GM21786 (cell line): ENCODE measurements at regions not wholly inside any gene's neighbourhood (a gene's known extent, or its start where the extent isn't known, plus 50 kb on each side); places are given as distances from the start of the nearest gene placed in this dataset.
"Not testable (repeated sequence)": the region's sequence is repeated elsewhere in the genome, so short reads cannot be mapped to it uniquely, and the experiment has no call there.

Experiments
- ATAC-seq: cut with Tn5 transposase; IDR thresholded peaks from one replicate; pipeline ENCODE4 v1.9.1; 2021; ENCODE audit not compliant: unreplicated experiment

DNA sequence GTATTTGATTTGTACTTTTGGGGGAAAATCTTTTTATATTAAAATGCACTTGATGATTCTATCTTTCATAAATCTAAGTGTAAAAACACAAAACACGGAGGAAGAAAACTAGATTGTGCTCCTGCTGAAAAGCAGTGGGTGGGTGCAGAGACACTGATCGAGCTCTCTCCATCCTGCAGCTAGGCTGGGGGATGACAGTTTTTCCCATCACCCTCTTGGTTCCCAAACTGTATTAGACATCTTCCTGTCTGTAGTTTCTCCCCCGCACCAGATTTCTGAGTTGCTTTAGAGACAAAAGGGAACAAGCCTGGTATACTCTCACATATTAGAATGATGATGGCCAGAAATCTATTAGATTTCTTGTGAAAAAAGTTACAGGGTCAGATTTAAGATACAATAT lies 99.6 kb downstream of the FAM114A2 start:
- ATAC-seq, result no peak

DNA sequence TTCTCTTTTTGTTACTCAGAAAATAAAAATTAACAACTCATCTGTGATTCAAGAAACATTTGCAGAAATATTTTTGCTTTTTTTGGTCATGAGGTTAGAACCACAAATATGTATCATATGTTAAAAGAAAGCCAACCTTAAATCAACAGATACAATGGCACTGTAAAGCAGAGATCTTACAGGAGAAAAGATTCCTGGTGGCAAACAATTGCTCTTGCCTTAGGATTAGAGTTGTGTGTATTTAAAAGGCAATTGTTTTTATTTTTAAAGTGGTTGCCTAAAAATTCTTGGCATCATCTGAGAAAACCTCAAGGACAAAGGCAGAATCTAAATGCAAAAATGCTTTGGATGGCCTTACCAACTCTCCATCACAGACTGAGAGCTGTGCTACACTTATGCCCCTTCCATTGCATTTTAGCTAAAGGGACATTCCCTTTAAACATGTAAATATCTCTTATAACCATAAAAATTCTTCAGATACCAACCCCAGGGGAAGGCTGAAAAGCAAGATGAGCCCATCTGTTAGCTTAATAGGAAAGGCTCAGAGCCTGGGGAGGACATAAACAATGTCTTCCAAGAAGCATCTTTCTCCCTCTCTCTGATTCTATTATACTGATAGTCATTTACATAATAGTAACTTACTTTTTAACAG lies 100.4 kb downstream of the FAM114A2 start:
- no peak for ATAC-seq

DNA sequence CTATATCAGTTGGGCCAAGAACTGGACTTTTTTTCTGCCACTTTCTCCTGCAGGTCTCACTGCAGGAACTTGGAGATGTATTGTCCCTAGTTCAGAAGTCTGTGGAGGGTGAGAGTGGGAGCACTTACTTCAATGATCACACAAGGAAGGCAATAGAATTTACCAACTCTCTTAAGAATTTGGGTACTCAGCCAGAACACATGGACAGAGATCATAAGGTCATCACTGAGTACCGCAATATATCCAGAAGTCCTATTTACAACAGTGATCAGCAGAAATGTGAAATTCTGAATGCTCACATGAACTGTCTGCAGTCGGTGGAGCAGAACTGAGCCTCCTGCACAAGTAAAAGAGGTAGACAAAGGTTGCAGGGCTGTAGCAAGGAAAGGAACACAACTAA lies 101.0 kb downstream of the FAM114A2 start:
- no peak for ATAC-seq

DNA sequence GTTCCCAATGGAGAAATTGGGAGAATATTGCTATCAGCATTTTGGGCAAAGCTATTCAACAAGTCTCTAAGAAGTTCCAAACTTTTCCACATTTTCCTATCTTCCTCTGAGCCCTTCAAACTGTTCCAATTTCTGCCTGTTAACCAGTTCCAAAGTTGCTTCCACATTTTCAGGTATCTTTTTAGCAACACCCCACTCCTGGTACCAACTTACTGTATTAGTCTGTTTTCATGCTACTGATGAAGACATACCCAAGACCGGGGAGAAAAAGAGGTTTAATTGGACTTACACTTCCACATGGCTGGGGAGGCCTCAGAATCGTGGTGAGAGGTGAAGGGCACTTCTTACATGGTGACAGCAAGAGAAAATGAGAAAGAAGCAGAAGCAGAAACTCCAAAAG lies 103.6 kb downstream of the FAM114A2 start:
- not testable (repeated sequence) for ATAC-seq

DNA sequence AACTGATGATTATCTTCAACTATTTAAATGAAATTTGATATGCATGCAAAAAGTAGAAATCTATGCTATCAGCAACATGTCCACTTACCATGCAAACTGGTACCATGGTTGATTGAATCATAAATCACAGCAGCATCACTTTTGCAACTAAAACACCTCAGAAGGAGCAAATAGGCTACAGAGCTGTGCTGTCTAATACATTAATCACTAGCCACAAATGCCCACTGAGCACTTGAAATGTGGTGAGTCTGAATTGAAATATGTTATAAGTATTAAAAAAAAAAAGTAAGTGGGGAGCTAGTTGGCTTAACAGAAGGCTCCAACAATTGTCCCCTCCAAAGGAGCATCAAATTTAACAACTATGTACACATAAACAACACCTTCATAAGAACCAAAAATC lies 112.5 kb downstream of the FAM114A2 start:
- no peak for ATAC-seq

DNA sequence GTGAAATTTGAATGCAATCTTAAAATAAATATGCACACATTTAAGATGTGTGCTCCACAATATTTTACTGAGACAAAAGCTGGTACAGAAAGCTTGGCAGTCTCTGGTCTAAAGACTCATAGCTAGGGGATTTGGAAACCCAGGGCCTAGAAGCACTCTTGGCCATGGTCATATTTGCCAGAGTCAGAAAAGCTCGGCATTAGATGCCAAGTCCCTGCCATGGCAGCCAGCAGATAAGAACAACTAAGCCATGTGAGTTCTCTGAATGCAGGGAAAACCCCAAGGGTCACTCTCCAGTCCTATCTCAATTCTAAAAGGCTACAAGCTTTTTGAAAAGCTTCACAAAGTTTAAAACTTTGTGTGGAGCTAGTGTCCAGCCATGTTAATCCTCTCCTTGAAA lies 119.5 kb downstream of the FAM114A2 start:
- ATAC-seq, result no peak

DNA sequence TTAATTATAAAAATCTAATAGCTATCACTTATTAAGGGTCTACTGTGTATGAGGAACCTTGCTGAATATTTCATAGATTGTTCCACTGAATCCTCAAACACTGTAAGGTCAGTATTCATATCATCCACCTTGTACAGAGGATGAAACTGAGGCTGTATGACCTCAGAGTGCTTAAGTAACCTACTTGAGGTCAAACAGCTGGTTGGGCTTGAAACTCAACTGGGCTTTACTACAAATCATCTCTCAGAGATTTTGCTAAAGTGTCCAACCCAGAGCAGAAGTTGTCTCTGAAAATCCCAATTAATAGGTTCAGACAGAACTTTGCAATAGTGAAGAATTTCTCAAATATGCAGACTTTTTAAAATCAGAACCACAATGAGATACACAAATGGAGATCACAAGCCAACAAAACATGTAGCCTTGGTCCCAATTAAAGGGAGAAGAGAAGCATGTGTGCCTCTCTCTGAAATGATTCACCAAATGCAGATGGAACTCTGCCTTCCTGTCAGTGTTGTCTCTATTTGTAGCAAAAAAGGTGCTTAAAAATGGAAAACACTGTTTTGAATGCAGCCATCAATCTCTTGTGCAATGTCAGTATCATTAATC lies 131.4 kb downstream of the FAM114A2 start:
- no peak for ATAC-seq

DNA sequence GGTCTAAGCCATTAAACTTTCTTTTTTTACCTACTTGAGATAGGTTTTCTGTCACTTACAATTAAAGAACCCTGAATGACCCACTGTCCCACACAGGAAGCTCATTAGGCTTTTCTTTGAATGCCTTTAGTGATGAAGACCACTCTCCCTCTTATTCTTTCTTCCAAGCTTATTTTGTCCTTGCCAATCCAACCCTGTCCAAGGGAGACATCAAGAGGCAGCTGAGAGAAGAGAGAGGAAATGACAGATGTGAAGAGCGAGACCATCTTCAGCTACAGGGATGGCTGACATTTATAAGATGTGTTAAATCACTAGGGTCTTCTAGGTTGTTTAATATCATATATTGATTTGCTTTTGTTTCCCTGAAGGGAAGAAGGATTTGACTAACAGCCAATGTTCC lies 133.5 kb downstream of the FAM114A2 start:
- no peak for ATAC-seq

DNA sequence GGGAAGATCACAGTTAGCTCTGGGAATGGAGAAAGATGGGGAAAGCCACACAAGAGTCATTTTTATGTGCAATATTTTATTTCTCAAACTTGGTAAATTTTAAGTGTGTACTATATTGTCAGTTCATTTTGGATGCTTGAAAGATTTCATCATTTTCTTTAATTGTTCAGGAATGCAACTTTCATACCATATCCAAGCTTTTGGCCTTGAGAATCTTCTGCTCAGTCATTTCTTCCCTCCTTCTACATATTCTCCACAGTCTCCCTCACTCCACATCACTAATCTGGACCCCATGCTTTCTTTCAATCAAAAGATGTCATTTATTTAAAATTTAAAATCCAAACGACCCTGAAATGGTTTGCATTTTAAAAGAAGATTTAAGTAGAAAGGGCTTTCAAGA lies 135.4 kb downstream of the FAM114A2 start:
- no peak for ATAC-seq

DNA sequence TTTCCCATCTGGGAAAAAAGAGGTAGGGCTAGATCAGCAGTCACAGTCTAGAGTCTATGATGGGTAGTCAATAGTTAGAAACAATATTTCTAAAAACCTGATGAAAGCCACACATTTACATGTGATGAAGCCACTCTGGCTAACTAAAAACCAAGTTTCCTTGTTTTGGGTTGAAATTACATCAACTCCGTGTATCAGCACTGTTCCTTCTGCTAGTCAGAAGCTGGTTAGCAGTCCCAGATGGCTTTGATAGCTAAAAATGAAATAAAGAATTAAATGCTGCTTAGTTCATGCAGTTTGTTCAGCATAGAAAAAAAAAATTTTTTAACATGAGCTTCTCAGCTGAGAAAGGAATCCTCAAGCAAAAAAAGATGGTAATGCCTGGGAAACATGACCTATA lies 136.7 kb downstream of the FAM114A2 start:
- no peak for ATAC-seq

DNA sequence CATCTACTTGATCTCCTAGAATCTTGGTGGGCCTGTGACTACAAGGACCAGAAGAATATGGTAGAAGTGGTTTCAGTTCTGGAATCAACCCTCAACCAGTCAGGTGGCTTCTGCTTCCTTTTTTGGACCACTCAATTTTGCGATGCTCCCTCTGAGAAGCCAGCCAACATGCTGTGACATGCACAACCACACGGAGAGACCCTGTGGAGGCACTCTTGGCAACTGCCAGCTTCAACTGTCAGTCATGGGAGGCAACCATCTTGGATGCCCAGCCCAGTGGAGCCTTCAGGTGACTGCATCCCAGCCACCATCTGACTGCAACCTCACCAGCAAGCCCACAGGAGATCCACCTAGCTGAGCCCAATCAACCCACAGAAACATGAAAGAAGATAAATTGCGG lies 137.3 kb downstream of the FAM114A2 start:
- no peak for ATAC-seq

DNA sequence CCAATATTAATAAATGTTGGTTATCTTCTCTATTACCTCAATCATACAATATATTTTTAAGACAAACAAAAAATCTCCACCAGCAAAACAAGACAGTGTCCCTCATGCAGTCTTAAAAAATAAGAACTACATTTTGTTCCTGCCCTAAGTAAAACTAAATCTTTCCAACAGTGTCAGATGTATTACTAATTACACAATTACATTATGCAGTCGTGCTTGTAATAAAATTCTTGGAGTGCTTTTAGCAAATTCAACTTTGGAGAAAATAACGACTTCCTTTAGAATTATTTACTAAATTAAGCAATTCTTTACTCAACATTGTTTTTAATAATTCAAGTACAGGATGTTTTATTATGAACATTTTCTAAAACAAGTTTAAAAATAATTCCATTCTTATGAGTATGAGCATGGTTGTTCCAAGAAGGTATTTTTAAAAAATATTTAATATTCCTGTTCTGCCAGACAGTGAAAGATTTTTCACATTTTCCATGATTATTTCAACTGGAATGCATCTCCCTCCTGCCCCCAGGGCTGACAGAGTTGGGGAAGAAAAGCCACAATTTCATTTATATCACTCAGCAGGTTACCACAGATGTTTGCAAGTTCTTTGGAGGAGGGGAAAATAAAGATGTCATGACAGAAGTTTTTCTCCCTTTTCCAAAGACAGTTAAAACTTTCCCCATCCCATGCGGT lies 137.9 kb downstream of the FAM114A2 start:
- no peak for ATAC-seq

DNA sequence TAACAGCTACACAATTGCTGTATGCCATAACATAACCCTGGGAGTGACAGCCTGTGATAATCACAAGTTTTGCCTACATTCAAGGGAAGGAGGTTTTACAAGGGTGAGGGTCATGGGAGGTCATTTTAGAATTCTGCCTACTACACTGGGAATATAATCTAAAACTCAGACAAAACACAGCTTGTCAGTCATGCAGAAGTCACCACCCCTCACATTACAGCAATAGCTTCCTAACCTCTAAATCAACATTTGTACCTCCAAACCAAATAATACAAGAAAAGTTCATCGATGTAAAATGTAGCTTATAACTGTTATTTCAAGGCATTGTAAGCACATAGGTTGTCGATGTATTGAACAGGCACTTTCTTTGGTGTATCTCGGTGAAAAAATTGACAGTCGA lies 139.0 kb downstream of the FAM114A2 start:
- no peak for ATAC-seq

DNA sequence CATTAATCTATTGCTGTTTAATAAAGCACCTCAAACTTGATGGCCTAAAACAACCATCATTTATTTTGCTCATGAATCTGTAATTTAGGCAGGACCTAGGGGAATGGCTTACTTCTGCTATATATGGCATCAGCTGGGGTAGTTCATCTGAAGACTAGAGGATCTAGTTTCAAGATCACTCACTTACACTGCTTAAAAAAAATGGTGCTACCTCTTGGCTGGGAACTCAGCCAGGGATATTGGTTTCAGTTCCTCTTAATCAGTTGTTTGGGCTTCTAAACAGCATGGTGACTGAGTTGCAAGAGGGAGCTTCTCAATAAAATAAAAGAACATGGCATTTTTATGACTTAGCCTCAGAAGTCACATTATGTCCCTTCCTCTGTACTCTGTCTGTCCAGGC lies 142.0 kb downstream of the FAM114A2 start:
- peak; percentile 99 for ATAC-seq

DNA sequence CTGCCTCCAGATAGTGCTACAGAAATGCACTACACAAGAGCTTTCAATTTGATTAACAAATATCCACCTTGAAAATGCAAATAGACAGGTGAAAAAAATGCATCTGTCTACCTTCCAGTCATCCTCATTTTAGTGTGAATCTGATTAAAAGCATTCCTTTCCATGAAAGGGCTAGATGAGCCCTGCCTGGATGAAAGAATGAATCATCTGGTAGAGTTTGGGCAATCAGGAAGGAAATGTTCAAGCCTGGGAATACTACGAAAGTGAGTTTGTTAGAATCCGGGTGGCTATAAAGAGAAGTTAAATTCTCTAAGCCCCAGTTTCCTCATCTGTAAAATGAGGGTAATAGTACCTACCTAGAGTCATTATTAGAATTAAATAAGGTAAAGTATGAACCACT lies 142.6 kb downstream of the FAM114A2 start:
- no peak for ATAC-seq

DNA sequence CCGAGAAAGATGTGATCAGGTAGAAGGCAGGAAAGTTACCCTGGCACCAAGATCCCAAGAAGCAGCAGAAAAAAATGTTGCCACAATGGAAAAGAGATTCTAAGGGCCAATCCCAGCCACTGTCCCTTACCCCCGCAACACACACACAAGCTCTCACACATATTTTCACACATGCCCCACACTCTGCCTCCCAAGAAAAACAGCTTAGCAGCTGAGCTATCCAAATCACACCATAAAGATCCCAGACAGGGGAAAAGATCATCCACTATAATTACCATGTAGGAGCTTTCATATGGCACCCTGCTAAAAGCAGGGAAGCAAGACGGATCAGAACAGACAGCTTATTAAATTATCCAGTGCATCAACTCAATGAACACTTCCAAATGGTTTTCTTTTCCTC lies 143.4 kb downstream of the FAM114A2 start:
- no peak for ATAC-seq

DNA sequence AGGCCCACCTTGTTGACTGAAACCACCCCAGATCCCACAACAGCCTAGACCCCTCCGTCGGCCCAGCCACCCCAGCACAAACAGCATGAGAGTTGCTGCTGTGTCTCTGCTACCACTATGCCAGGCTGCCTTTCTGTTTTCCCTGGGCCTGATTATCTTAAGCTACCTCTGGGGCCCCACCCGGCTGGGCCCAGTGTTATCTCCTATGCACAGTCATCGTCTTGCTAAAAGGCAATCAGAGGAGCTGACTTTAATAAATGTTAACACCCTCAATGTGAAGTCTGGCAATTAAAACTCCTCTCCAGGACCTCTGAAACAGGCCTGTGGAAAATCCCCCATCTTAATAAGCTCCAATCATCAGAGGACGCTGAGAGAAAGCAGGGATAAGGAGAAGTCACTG lies 144.9 kb downstream of the FAM114A2 start:
- no peak for ATAC-seq

DNA sequence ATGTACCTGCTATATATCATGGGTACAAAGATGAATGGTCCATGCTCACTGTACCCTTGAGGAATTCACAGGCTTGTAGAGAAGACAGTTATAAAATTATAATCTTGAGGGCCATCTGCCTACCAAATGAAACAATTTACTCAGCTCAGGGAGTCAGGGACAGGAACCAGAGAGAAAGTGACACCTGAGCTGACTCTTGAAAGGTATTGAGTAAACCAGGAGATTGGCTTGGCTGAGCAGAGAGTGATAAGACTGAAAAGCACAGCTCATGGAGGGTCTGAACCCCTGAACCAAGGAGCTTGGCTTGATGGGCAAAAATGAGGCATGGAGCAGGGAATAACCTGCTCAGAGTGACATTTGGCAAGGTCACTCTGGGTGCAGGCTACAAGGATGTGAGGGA lies 147.3 kb downstream of the FAM114A2 start:
- no peak for ATAC-seq

DNA sequence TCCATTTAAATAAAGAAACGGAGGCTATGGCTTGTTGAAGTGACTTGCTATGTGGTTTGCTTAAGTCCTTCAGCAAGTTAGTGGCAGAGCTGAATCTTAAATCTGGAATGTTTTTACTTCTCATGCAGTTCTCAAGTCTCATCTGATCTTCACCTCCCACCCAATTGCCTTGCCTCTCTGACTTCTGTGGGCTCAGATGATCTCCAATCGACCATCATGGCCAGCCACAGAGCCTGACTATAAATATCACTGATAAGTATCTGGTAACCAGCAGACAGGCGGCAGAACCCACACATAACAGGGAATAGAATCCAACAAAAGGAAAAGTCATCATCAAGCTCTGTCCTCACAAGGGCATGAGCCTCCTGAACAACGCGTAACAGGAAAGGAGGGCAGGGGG lies 149.9 kb downstream of the FAM114A2 start:
- no peak for ATAC-seq

DNA sequence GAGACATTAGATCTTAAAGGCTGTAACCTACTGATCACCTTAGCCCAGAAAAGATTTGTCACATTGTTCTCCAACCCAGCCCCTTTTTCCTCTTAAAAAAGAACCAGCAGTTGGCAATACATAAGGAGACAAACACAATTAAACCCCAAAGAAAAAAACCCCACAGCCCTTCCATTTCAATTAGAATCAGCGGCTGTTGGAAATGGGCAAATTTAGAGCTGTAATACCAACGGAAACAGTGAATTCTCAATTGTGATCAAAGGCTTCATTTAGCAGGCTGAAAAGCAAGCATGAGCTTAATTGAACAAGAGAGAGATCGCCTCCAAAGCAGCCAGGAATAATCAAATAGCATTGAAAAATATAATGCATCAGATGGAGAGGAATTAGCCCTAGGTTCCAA lies 153.6 kb downstream of the FAM114A2 start:
- no peak for ATAC-seq

DNA sequence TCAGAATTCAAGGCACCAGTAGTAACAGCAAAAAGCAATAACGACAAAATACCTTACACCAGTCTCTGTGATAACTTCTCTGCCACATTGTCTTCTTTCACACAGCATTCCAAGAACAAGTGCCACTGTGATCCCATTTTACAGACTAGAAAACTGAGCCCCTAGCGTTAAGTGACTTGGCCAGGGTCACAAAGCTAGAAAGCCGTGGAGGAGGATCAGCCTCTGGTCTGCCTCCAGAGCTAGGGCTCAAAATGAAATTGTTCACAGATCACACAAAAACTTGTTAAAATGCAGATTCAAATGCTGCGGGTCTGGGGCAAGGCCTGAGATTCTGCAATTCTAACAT lies 154.1 kb downstream of the FAM114A2 start:
- no peak for ATAC-seq

DNA sequence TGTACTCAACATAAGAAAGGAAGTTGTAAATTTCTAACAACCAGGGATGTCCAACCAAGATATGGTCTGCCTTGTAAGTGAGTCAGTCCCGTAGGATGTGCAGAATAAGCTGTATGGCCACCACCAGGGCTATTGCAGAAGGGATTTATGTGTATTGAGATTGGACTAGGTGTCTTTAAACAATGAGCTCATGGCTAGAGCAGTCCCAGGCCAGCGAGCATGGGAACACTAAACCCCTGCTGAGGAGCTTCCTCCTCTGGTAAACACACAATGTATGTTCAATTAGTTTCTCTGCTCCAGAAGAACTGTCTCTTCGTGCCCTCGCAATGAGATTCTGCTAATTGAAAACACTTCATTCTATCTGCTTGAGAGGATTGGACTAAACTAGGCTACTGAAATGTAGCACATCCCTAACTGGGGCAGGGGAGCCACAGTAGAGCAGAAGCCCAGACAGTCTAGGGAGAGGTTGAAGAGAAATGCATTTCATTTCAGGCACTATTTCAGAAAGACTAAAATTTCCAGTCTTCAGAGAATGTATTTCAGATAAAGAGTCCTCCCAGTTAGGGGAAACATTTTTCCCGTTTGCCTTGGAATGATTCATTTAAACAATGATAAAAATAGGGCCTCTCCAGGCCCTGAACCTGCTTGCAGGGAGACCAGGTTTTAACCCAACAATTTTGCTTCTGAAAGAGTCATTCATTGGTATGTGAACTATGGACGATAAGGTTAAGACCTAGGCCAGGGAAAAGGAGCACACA lies 154.7 kb downstream of the FAM114A2 start:
- ATAC-seq, result no peak
